OCI-M2 (cell line): ENCODE measurements at regions not wholly inside any gene's neighbourhood (a gene's known extent, or its start where the extent isn't known, plus 50 kb on each side); places are given as distances from the start of the nearest gene placed in this dataset.

ENCODE experiments used
- DNase-seq: peaks from one replicate; lab custom pipeline; 2025; ENCODE audit not compliant: unreplicated experiment; lab: John Stamatoyannopoulos, UW

- DNase-seq: no peak
Observed at GRCh38 chr12:87280356-87280755, 748.8 kb downstream of the C12orf50 start.

- no peak for DNase-seq
Observed at GRCh38 chr12:87274594-87275245, 754.5 kb downstream of the C12orf50 start.

- DNase-seq: no peak
Observed at GRCh38 chr12:87272851-87273250, 756.4 kb downstream of the C12orf50 start.

GRCh38 chr12:87270919-87271318 is 758.3 kb downstream of the C12orf50 start:
- DNase-seq: no peak

- no peak for DNase-seq
Observed at GRCh38 chr12:87266305-87266704, 762.9 kb downstream of the C12orf50 start.

GRCh38 chr12:87259391-87259790 is 769.8 kb downstream of the C12orf50 start:
- no peak for DNase-seq

GRCh38 chr12:87254381-87255030 is 774.7 kb downstream of the C12orf50 start:
- no peak for DNase-seq

GRCh38 chr12:87253157-87253556 is 776.0 kb downstream of the C12orf50 start:
- no peak for DNase-seq

GRCh38 chr12:87246726-87247125 is 782.5 kb downstream of the C12orf50 start:
- DNase-seq: no peak

GRCh38 chr12:87238466-87238865 is 790.7 kb downstream of the C12orf50 start:
- DNase-seq: no peak

GRCh38 chr12:87234898-87235297 is 794.3 kb downstream of the C12orf50 start:
- no peak for DNase-seq

- no peak for DNase-seq
Observed at GRCh38 chr12:87233671-87234070, 795.5 kb downstream of the C12orf50 start.

GRCh38 chr12:87231818-87232217 is 797.4 kb downstream of the C12orf50 start:
- no peak for DNase-seq

GRCh38 chr12:87230441-87230840 is 798.8 kb downstream of the C12orf50 start:
- DNase-seq: no peak

- DNase-seq: no peak
Observed at GRCh38 chr12:87227162-87227561, 802.0 kb downstream of the C12orf50 start.

- no peak for DNase-seq
Observed at GRCh38 chr12:87217491-87217890, 811.7 kb downstream of the C12orf50 start.

GRCh38 chr12:87216436-87216835 is 812.8 kb downstream of the C12orf50 start:
- no peak for DNase-seq

GRCh38 chr12:87202189-87202588 is 827.0 kb downstream of the C12orf50 start:
- DNase-seq: no peak

GRCh38 chr12:87201598-87201997 is 827.6 kb downstream of the C12orf50 start:
- no peak for DNase-seq

- no peak for DNase-seq
Observed at GRCh38 chr12:87200289-87200979, 828.8 kb downstream of the C12orf50 start.

- no peak for DNase-seq
Observed at GRCh38 chr12:87198181-87198580, 831.0 kb downstream of the C12orf50 start.

GRCh38 chr12:87196321-87196720 is 832.9 kb downstream of the C12orf50 start:
- DNase-seq: no peak
